Omental fat pad (tissue), 3 donors: ENCODE measurements at regions not wholly inside any gene's neighbourhood (a gene's known extent, or its start where the extent isn't known, plus 50 kb on each side); places are given as distances from the start of the nearest gene placed in this dataset.

ENCODE experiments used
- ATAC-seq: fragments of 150-250 bp; one replicate; pipeline ENCODE4 v1.9.1; 2016; ENCODE audit warnings: mild to moderate bottlenecking, moderate library complexity; ENCODE audit not compliant: low FRiP score
- DNase-seq: peaks from one replicate; pipeline ENCODE4 v3.0.0-alpha.2; 2019; ENCODE audit warnings: low spot score
- TF ChIP-seq, protein P1 (sequence below), 3 donors: fragments of 450-650 bp; IDR thresholded peaks; one replicate each; pipeline ENCODE4 v1.5.1; 2016 to 2017; ENCODE audit warnings: antibody characterized with exemption in 3 of 3, mild to moderate bottlenecking in 3 of 3, moderate library complexity in 2 of 3

DNA sequence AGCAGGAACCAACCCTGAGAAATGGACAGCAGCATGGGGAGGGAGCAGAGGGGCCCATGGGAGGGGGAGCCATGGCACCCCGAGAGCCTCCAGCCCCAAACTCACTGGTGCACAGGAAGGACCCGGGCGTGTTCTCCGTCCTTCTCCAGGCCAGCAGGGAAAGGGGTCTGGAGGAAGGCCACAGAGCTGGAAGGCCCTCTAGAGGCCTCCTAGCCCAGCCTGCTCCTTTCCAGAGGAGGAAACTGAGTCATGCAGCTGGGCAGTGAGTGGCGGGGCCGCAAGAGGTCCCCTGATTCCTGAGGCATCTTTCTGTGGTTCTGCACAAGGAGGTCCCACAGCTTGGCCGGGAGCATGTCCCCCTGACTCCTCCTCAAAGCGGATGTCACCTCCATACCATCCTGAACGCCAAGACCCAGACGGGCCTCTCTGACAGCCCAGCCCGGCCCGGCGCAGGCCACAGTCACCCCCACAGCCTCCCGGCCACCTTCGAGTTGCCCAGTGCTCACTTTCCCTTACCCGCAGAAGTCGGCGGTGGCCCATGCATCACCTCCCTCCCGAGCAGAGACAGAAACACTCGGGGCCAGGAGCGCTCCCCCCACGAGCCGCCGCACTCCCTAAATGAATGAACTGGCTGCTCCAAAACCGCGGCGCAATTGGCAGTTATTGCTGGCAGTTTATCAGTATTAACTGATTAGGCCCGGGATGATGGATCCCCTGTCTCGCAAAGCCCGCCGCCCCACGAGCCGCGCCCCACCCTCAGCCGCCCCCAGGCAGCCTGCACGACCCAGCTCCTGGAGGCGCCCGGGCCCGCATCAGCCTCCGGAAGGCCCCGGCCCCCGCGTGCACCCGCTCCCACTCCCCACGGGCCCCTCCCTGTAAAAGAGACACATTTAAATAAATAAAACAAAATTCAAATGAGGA, 272.5 kb downstream of the BUD13 start:
- no peak for DNase-seq
- ATAC-seq = no peak

DNA sequence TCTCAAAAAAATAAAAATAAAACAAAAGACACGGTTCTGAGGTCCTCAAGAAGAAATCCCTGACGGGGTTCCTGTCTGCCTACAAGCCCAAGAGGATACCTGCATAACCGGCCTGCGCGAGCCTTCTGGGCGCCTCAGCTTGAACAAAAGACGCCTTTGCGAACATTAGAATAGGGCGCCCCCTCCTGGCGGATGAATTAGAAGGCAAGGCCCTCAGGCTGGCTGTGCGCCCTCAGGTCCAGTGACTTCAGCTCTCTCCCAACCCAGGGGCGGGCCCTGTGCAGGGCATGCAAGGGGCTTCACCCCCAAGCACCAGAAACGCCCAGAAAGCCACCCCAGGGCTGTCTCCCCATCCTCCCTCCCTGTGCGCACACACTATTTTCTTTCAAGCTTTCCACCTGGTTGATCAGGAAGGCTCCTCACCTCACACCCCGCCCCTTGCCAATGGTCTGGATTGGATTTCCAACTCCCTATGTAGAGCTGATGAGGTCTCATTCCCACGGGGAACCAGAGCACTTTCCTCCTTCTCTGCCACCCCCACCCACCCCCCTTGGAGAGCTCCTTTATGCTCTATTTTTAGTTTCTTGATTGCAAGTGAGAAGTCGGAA, 273.3 kb downstream of the BUD13 start:
- ATAC-seq (no peak), DNase-seq (peak; percentile 75)
- TF ChIP-seq, protein P1, sequence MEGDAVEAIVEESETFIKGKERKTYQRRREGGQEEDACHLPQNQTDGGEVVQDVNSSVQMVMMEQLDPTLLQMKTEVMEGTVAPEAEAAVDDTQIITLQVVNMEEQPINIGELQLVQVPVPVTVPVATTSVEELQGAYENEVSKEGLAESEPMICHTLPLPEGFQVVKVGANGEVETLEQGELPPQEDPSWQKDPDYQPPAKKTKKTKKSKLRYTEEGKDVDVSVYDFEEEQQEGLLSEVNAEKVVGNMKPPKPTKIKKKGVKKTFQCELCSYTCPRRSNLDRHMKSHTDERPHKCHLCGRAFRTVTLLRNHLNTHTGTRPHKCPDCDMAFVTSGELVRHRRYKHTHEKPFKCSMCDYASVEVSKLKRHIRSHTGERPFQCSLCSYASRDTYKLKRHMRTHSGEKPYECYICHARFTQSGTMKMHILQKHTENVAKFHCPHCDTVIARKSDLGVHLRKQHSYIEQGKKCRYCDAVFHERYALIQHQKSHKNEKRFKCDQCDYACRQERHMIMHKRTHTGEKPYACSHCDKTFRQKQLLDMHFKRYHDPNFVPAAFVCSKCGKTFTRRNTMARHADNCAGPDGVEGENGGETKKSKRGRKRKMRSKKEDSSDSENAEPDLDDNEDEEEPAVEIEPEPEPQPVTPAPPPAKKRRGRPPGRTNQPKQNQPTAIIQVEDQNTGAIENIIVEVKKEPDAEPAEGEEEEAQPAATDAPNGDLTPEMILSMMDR (IDR thresholded peaks at IDR 0.05) = no peak

More for the DNA sequence above, 272.5 kb downstream of the BUD13 start:
- TF ChIP-seq, protein P1 (IDR thresholded peaks at IDR 0.05) = no peak

DNA sequence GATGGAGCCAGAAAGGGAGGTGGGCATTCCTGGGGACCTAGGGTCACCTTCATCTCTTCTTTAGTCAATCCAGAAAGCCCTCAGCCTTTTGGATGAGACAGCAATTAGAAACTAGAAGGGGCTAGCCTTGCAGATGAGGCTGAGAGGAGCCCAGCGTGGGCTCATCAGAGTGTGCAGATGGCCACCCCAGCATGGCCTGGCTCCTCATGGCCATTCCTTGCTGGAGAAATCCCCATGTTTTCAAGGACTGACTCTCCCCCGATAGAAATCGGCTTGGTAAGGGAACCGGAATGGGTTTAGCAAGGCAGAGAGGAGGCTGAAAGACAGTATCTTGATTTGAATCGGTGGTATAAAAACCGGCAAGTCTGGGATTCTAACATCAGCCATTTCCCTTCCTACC, 274.6 kb downstream of the BUD13 start:
- DNase-seq (no peak), ATAC-seq (no peak)
- TF ChIP-seq, protein P1 (IDR thresholded peaks at IDR 0.05) = no peak

DNA sequence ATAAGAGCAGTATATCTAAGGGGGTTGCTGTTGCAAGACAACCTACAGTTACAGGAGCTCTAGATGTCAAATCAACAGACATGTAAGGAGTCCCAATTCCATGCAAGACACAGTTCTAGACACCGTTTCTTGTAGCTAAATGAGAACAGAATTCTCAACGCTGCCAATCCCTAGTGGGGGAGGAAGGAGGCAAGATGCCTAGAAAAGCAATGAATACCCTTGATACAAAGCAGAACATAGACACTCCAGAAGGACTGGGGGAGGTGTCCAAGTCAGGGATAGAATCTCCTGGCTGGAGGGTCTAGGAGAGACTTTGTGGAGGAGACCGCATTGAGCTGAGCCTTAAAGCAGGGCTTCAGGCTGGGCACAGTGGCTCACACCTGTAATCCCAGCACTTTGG, 280.2 kb downstream of the BUD13 start:
- TF ChIP-seq, protein P1 (IDR thresholded peaks at IDR 0.05) = no peak
- DNase-seq = no peak
- no peak for ATAC-seq

DNA sequence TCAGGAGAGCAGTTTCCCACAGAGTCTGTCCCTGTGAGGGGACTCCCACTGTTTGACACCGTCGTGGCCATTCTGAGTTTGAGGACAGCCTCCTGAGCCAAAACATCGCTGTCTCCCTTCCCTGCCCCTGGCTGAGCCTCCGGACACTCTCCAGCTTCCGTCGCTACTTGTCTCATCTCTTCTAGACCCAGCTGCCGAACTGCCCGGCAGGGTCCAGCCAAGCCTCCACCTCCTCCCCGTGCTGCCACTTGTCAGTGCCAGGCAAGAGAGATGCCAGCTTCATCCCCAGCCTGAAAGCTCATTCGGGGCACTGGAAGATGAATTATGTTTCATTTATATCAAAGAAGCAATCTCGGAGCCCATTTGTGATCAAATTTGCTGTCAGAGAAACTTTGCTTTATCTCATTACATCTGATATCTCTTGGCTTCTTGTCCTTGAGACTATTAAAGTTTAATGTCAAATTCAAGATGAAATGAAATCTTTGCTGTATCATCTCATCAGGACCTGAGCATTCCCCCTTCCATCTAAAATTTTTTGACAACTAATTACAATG, 283.9 kb downstream of the BUD13 start:
- TF ChIP-seq, protein P1 (IDR thresholded peaks at IDR 0.05) = no peak
- no peak for DNase-seq
- ATAC-seq = no peak

DNA sequence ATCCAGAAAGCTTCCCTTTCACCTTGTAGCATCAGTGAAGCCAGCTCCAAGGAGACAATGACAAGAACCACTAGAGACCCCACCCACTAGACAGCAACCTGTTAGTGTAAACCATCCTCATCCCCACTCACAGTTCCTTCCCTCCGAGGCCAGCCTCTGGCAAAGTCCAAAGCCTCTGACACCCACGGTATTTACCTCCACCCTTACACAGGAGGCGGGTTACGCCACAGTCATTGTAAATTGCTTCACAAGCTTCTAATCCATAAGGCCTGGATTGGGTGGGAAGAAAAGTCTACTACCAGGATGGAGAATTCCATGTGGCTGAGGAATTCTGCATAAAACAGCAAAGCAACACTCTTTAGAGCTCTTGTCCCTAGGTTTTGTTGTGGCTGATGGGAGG, 287.4 kb downstream of the BUD13 start:
- no peak for ATAC-seq

More for the DNA sequence above, 287.4 kb downstream of the BUD13 start:
- DNase-seq = no peak
- TF ChIP-seq, protein P1 (IDR thresholded peaks at IDR 0.05) = no peak
